ENCODE measurements at regions not wholly inside any gene's neighbourhood (a gene's known extent, or its start where the extent isn't known, plus 50 kb on each side); places are given as distances from the start of the nearest gene placed in this dataset.
"Not testable (repeated sequence)": the region's sequence is repeated elsewhere in the genome, so short reads cannot be mapped to it uniquely, and the experiment has no call there.

GRCh38 chr7:113263749-113264148 is 145.4 kb upstream of the SMIM30 start:
- no peak overlapping the region for H2BK15ac ChIP-seq (ENCODE audit: low read depth, low read length)
- H3K36me3 ChIP-seq (ENCODE audit: control insufficient read depth, insufficient read depth, low read length) = no peaks in the 10 kb centered on the region
- no peak overlapping the region for H3K4me2 ChIP-seq (ENCODE audit: low read depth, low read length)
- no CpG with 5 or more reads among the region's 4 CpGs for WGBS, 2 experiments (ENCODE audit: extremely low coverage in 2 of 2, insufficient read length in 1 of 2)
- no TSS peak for BruUV-seq (replicated peaks)
- no peak overlapping the region for H3K56ac ChIP-seq (ENCODE audit: extremely low read depth, insufficient read depth, low read length)
- intact Hi-C loops (cut with micrococcal nuclease) = no loop called here
- no peak overlapping the region for H2BK5ac ChIP-seq (ENCODE audit: low read depth, low read length, poor library complexity, severe bottlenecking)
- H3K9ac ChIP-seq (ENCODE audit: low read depth, low read length) = no peak overlapping the region
- H2AK9ac ChIP-seq (replicated peaks; ENCODE audit: low read depth, low read length, poor library complexity) = no peak overlapping the region
- H3K4me3 ChIP-seq (ENCODE audit: insufficient read depth, low read depth, low read length) = no peak overlapping the region
- peak overlapping the region; percentile 65; the same call in 1 of the 2 replicates for H3K18ac ChIP-seq (ENCODE audit: low read depth, low read length)
- H4K20me1 ChIP-seq (ENCODE audit: insufficient read depth, low read length) = no peaks in the 10 kb centered on the region
- peaks cover 4% of the 10 kb centered on the region for H3K9me3 ChIP-seq (ENCODE audit: control insufficient read depth, insufficient read depth, low read length)
- no peak overlapping the region for H3K27ac ChIP-seq (ENCODE audit: insufficient read depth, low read length)
- TF ChIP-seq ELK1 (IDR thresholded peaks at IDR 0.05; ENCODE audit: borderline replicate concordance, low read depth, low read length) = no peak
- no peak for TF ChIP-seq RCOR1 (IDR thresholded peaks at IDR 0.05; ENCODE audit: insufficient replicate concordance, low read length)
- TF ChIP-seq FOS (IDR thresholded peaks at IDR 0.05; ENCODE audit: low read depth, low read length) = no peak
- TF ChIP-seq MXI1 (IDR thresholded peaks at IDR 0.05; ENCODE audit: borderline replicate concordance, low read depth, low read length) = no peak
- no peak overlapping the region for H3K23ac ChIP-seq (ENCODE audit: low read depth, low read length)
- H2AFZ ChIP-seq (replicated peaks; ENCODE audit: low read length, poor library complexity) = no peak overlapping the region
- ChIA-PET POLR2A (ENCODE audit: unreplicated experiment) (no interaction called here), CTCF (no interaction called here)
- no peak overlapping the region for H4K5ac ChIP-seq (ENCODE audit: low read depth, low read length)
- H2BK120ac ChIP-seq (ENCODE audit: low read depth, low read length) = no peak overlapping the region
- H2AK5ac ChIP-seq (ENCODE audit: low read depth, low read length) = no peak overlapping the region
- H3K14ac ChIP-seq (replicated peaks; ENCODE audit: low read depth, low read length) = no peak overlapping the region
- no peak overlapping the region for H4K8ac ChIP-seq (ENCODE audit: low read depth in 2 of 2, low read length in 2 of 2)
- no peak overlapping the region for H3K4ac ChIP-seq (ENCODE audit: low read depth, low read length)
- H3K27me3 ChIP-seq (ENCODE audit: control insufficient read depth, insufficient read depth, low read length) = no peaks in the 10 kb centered on the region
- H2BK20ac ChIP-seq (ENCODE audit: low read depth, low read length) = no peak overlapping the region
- no peak overlapping the region for H4K91ac ChIP-seq (ENCODE audit: insufficient read depth, low read depth, low read length)
- ATAC-seq (ENCODE audit: low read depth) (no peak), DNase-seq (no peak)
- H3K79me1 ChIP-seq (ENCODE audit: low read depth in 1 of 2, low read length in 2 of 2) = no peaks in the 10 kb centered on the region
- dilution Hi-C loops (cut with HindIII; ENCODE audit: low sequenced_read_pairs, unreplicated experiment) = no loop called here
- H3K4me1 ChIP-seq (ENCODE audit: control insufficient read depth, insufficient read depth, low read length) = peaks cover 5% of the 10 kb centered on the region
- H3K9me1 ChIP-seq (ENCODE audit: insufficient read depth, low read length) = no peaks in the 10 kb centered on the region
- in situ Hi-C loops (cut with MboI; ENCODE audit: low sequenced_read_pairs) = no loop called here

GRCh38 chr7:113263215-113263742 is 144.9 kb upstream of the SMIM30 start:
- H3K4me3 ChIP-seq (ENCODE audit: insufficient read depth, low read depth, low read length); ATAC-seq (ENCODE audit: low read depth); POLR2A ChIA-PET (ENCODE audit: unreplicated experiment); H4K20me1 ChIP-seq (ENCODE audit: insufficient read depth, low read length); intact Hi-C loops (cut with micrococcal nuclease); H3K9me3 ChIP-seq (ENCODE audit: control insufficient read depth, insufficient read depth, low read length); H3K9ac ChIP-seq (ENCODE audit: low read depth, low read length); H2BK20ac ChIP-seq (ENCODE audit: low read depth, low read length); H2BK15ac ChIP-seq (ENCODE audit: low read depth, low read length); H3K9me1 ChIP-seq (ENCODE audit: insufficient read depth, low read length); H3K14ac ChIP-seq (replicated peaks; ENCODE audit: low read depth, low read length); H3K27ac ChIP-seq (ENCODE audit: insufficient read depth, low read length); H2BK120ac ChIP-seq (ENCODE audit: low read depth, low read length); CTCF ChIA-PET; H3K56ac ChIP-seq (ENCODE audit: extremely low read depth, insufficient read depth, low read length); H2AK9ac ChIP-seq (replicated peaks; ENCODE audit: low read depth, low read length, poor library complexity); H3K79me1 ChIP-seq (ENCODE audit: low read depth in 1 of 2, low read length in 2 of 2); H3K4ac ChIP-seq (ENCODE audit: low read depth, low read length); DNase-seq; H4K5ac ChIP-seq (ENCODE audit: low read depth, low read length); H3K36me3 ChIP-seq (ENCODE audit: control insufficient read depth, insufficient read depth, low read length); H3K23ac ChIP-seq (ENCODE audit: low read depth, low read length); H2BK5ac ChIP-seq (ENCODE audit: low read depth, low read length, poor library complexity, severe bottlenecking); H2AFZ ChIP-seq (replicated peaks; ENCODE audit: low read length, poor library complexity); H4K91ac ChIP-seq (ENCODE audit: insufficient read depth, low read depth, low read length); H3K18ac ChIP-seq (ENCODE audit: low read depth, low read length); H3K4me1 ChIP-seq (ENCODE audit: control insufficient read depth, insufficient read depth, low read length); dilution Hi-C loops (cut with HindIII; ENCODE audit: low sequenced_read_pairs, unreplicated experiment); in situ Hi-C loops (cut with MboI; ENCODE audit: low sequenced_read_pairs); H4K8ac ChIP-seq (ENCODE audit: low read depth in 2 of 2, low read length in 2 of 2); H3K27me3 ChIP-seq (ENCODE audit: control insufficient read depth, insufficient read depth, low read length); H3K4me2 ChIP-seq (ENCODE audit: low read depth, low read length); H2AK5ac ChIP-seq (ENCODE audit: low read depth, low read length); BruUV-seq (replicated peaks): not testable (repeated sequence)
- 96% methylated on average over 7 of the region's 28 CpGs; no CpG with 5 or more reads in 1 of the 2 experiments for WGBS, 2 experiments (ENCODE audit: extremely low coverage in 2 of 2, insufficient read length in 1 of 2)

Measured in IMR-90 (cell line).